ENCODE measurements at regions not wholly inside any gene's neighbourhood (a gene's known extent, or its start where the extent isn't known, plus 50 kb on each side); places are given as distances from the start of the nearest gene placed in this dataset.

DNA sequence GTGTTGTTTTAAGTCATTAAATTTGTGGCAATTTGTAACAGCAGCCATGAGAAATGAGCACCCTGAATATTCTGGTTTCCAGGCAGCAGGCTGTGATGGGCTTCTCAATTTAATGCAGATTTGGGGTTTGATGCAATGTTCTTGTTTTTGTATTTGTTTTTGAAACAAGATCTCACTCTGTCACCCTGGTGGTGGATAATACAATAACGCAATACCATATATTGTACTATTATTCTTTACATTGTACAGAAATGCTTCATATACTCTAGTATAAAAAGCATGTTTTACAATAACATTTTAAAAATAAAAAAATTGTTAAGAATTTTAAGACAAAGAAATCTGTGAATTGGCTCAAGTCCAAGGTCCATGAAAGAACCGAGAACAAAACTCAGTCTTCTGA lies 129.1 kb downstream of the USP46 start:
- TF ChIP-seq, protein P1, sequence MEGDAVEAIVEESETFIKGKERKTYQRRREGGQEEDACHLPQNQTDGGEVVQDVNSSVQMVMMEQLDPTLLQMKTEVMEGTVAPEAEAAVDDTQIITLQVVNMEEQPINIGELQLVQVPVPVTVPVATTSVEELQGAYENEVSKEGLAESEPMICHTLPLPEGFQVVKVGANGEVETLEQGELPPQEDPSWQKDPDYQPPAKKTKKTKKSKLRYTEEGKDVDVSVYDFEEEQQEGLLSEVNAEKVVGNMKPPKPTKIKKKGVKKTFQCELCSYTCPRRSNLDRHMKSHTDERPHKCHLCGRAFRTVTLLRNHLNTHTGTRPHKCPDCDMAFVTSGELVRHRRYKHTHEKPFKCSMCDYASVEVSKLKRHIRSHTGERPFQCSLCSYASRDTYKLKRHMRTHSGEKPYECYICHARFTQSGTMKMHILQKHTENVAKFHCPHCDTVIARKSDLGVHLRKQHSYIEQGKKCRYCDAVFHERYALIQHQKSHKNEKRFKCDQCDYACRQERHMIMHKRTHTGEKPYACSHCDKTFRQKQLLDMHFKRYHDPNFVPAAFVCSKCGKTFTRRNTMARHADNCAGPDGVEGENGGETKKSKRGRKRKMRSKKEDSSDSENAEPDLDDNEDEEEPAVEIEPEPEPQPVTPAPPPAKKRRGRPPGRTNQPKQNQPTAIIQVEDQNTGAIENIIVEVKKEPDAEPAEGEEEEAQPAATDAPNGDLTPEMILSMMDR (IDR thresholded peaks at IDR 0.05; ENCODE audit: poor library complexity, severe bottlenecking): no peak
- TF ChIP-seq EZH2 (IDR thresholded peaks at IDR 0.05; ENCODE audit: borderline replicate concordance, insufficient read depth, low read length, poor library complexity, severe bottlenecking): no peak
- no peak for TF ChIP-seq RAD21 (conservative IDR thresholded peaks at IDR 0.05)
- TF ChIP-seq EP300 (conservative IDR thresholded peaks at IDR 0.05; ENCODE audit: poor library complexity, severe bottlenecking): no peak
- TF ChIP-seq SMC3 (conservative IDR thresholded peaks at IDR 0.05; ENCODE audit: poor library complexity): no peak
- TF ChIP-seq, protein P2, sequence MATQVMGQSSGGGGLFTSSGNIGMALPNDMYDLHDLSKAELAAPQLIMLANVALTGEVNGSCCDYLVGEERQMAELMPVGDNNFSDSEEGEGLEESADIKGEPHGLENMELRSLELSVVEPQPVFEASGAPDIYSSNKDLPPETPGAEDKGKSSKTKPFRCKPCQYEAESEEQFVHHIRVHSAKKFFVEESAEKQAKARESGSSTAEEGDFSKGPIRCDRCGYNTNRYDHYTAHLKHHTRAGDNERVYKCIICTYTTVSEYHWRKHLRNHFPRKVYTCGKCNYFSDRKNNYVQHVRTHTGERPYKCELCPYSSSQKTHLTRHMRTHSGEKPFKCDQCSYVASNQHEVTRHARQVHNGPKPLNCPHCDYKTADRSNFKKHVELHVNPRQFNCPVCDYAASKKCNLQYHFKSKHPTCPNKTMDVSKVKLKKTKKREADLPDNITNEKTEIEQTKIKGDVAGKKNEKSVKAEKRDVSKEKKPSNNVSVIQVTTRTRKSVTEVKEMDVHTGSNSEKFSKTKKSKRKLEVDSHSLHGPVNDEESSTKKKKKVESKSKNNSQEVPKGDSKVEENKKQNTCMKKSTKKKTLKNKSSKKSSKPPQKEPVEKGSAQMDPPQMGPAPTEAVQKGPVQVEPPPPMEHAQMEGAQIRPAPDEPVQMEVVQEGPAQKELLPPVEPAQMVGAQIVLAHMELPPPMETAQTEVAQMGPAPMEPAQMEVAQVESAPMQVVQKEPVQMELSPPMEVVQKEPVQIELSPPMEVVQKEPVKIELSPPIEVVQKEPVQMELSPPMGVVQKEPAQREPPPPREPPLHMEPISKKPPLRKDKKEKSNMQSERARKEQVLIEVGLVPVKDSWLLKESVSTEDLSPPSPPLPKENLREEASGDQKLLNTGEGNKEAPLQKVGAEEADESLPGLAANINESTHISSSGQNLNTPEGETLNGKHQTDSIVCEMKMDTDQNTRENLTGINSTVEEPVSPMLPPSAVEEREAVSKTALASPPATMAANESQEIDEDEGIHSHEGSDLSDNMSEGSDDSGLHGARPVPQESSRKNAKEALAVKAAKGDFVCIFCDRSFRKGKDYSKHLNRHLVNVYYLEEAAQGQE (IDR thresholded peaks at IDR 0.05; ENCODE audit: borderline replicate concordance): no peak
- TF ChIP-seq TAF1 (IDR thresholded peaks at IDR 0.05; ENCODE audit: low read depth): no peak
- no peak for TF ChIP-seq POLR2AphosphoS5 (IDR thresholded peaks at IDR 0.05)
- TF ChIP-seq MXI1 (conservative IDR thresholded peaks at IDR 0.05; ENCODE audit: poor library complexity, severe bottlenecking): no peak
- Histone ChIP-seq H3K36me3 (ENCODE audit: insufficient read depth, low read length) (no peaks in the 10 kb centered on the region), H3K4me2 (ENCODE audit: low read length) (no peak overlapping the region), H3F3A (ENCODE audit: insufficient read depth, low read length, poor library complexity, severe bottlenecking) (no peaks in the 10 kb centered on the region), H3K4me3 (ENCODE audit: low read length) (no peak overlapping the region), H3K9me3 (ENCODE audit: low read length) (no peaks in the 10 kb centered on the region), H4K20me1 (ENCODE audit: insufficient read depth) (no peaks in the 10 kb centered on the region), H2AFZ (ENCODE audit: low read depth, low read length) (no peak overlapping the region), H3K9ac (ENCODE audit: low read length) (no peak overlapping the region), H3K9me2 (ENCODE audit: insufficient read depth, low read length) (no peaks in the 10 kb centered on the region), H3K79me2 (replicated peaks; ENCODE audit: insufficient read depth, low read length) (no peaks in the 10 kb centered on the region), H3K27ac (ENCODE audit: low read length) (no peak overlapping the region), H3K27me3 (ENCODE audit: insufficient read depth, low read depth, low read length) (no peaks in the 10 kb centered on the region)

- Histone ChIP-seq H4K20me1 (ENCODE audit: insufficient read depth) (no peaks in the 10 kb centered on the region), H3K36me3 (ENCODE audit: insufficient read depth, low read length) (no peaks in the 10 kb centered on the region), H3F3A (ENCODE audit: insufficient read depth, low read length, poor library complexity, severe bottlenecking) (no peaks in the 10 kb centered on the region), H3K9me2 (ENCODE audit: insufficient read depth, low read length) (no peaks in the 10 kb centered on the region), H3K27ac (ENCODE audit: low read length) (no peak overlapping the region), H3K9ac (ENCODE audit: low read length) (no peak overlapping the region), H3K4me2 (ENCODE audit: low read length) (no peak overlapping the region), H2AFZ (ENCODE audit: low read depth, low read length) (no peak overlapping the region), H3K27me3 (ENCODE audit: insufficient read depth, low read depth, low read length) (no peaks in the 10 kb centered on the region), H3K9me3 (ENCODE audit: low read length) (no peaks in the 10 kb centered on the region), H3K79me2 (replicated peaks; ENCODE audit: insufficient read depth, low read length) (no peaks in the 10 kb centered on the region), H3K4me3 (ENCODE audit: low read length) (no peak overlapping the region)
- TF ChIP-seq, protein P1 (IDR thresholded peaks at IDR 0.05; ENCODE audit: poor library complexity, severe bottlenecking): no peak
- TF ChIP-seq, protein P2 (IDR thresholded peaks at IDR 0.05; ENCODE audit: borderline replicate concordance): no peak
- TF ChIP-seq MXI1 (conservative IDR thresholded peaks at IDR 0.05; ENCODE audit: poor library complexity, severe bottlenecking): no peak
- TF ChIP-seq RAD21 (conservative IDR thresholded peaks at IDR 0.05): no peak
- TF ChIP-seq TAF1 (IDR thresholded peaks at IDR 0.05; ENCODE audit: low read depth): no peak
- no peak for TF ChIP-seq EZH2 (IDR thresholded peaks at IDR 0.05; ENCODE audit: borderline replicate concordance, insufficient read depth, low read length, poor library complexity, severe bottlenecking)
- TF ChIP-seq EP300 (conservative IDR thresholded peaks at IDR 0.05; ENCODE audit: poor library complexity, severe bottlenecking): no peak
- no peak for TF ChIP-seq POLR2AphosphoS5 (IDR thresholded peaks at IDR 0.05)
- TF ChIP-seq SMC3 (conservative IDR thresholded peaks at IDR 0.05; ENCODE audit: poor library complexity): no peak
These were observed 123.3 kb downstream of the USP46 start for GRCh38 chr4:52535793-52536192.

Data from neural cell (in vitro differentiated cells).